HL-60 (cell line): ENCODE measurements at regions not wholly inside any gene's neighbourhood (a gene's known extent, or its start where the extent isn't known, plus 50 kb on each side); places are given as distances from the start of the nearest gene placed in this dataset.

Experiments
- DNase-seq, 2 experiments: peaks; one replicate each; pipeline ENCODE4 v3.0.0-alpha.2; 2010 to 2020; ENCODE audit warnings: low read depth in 1 of 2, low spot score in 1 of 2
- H3K27ac ChIP-seq: fragments of 250-450 bp; sonication (Bioruptor Pico); replicated peaks from 2 replicates; pipeline ENCODE4 v1.5.1; 2020; ENCODE audit warnings: mild to moderate bottlenecking, moderate library complexity
- H3K27me3 ChIP-seq: fragments of 250-450 bp; sonication (Bioruptor Pico); 2 replicates; pipeline ENCODE4 v1.5.1; 2021; ENCODE audit warnings: mild to moderate bottlenecking, moderate library complexity; ENCODE audit not compliant: insufficient read depth, poor library complexity, severe bottlenecking
- H3K4me3 ChIP-seq: replicated peaks from 2 replicates; pipeline ENCODE4 v1.5.1; 2011; ENCODE audit warnings: mild to moderate bottlenecking, control low read depth, low read length; ENCODE audit not compliant: insufficient read depth
- CTCF ChIP-seq: IDR thresholded peaks from one replicate; pipeline ENCODE4 v1.5.1; 2011; ENCODE audit warnings: low read length, control low read depth, inconsistent platforms; ENCODE audit not compliant: insufficient read depth
- GABPA ChIP-seq: IDR thresholded peaks from 2 replicates; pipeline ENCODE4 v1.6.1; 2012; ENCODE audit warnings: low read depth
- POLR2AphosphoS5 ChIP-seq: IDR thresholded peaks from 2 replicates; pipeline ENCODE4 v1.6.1; 2012; ENCODE audit warnings: low read depth
- SPI1 ChIP-seq: IDR thresholded peaks from 2 replicates; pipeline ENCODE4 v1.6.1; 2012; ENCODE audit warnings: low read depth, mild to moderate bottlenecking, borderline replicate concordance
- TF ChIP-seq, protein P1 (sequence below): IDR thresholded peaks from 2 replicates; pipeline ENCODE4 v1.6.1; 2012; ENCODE audit warnings: low read depth; ENCODE audit not compliant: insufficient replicate concordance

- Histone ChIP-seq H3K27me3 (no peaks in the 10 kb centered on the region), H3K4me3 (no peak overlapping the region), H3K27ac (no peak overlapping the region)
- no peak for TF ChIP-seq CTCF
- TF ChIP-seq GABPA = no peak
- TF ChIP-seq, protein P1, sequence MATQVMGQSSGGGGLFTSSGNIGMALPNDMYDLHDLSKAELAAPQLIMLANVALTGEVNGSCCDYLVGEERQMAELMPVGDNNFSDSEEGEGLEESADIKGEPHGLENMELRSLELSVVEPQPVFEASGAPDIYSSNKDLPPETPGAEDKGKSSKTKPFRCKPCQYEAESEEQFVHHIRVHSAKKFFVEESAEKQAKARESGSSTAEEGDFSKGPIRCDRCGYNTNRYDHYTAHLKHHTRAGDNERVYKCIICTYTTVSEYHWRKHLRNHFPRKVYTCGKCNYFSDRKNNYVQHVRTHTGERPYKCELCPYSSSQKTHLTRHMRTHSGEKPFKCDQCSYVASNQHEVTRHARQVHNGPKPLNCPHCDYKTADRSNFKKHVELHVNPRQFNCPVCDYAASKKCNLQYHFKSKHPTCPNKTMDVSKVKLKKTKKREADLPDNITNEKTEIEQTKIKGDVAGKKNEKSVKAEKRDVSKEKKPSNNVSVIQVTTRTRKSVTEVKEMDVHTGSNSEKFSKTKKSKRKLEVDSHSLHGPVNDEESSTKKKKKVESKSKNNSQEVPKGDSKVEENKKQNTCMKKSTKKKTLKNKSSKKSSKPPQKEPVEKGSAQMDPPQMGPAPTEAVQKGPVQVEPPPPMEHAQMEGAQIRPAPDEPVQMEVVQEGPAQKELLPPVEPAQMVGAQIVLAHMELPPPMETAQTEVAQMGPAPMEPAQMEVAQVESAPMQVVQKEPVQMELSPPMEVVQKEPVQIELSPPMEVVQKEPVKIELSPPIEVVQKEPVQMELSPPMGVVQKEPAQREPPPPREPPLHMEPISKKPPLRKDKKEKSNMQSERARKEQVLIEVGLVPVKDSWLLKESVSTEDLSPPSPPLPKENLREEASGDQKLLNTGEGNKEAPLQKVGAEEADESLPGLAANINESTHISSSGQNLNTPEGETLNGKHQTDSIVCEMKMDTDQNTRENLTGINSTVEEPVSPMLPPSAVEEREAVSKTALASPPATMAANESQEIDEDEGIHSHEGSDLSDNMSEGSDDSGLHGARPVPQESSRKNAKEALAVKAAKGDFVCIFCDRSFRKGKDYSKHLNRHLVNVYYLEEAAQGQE = no peak
- TF ChIP-seq POLR2AphosphoS5 = no peak
- TF ChIP-seq SPI1 = no peak
- no peak for DNase-seq
These were observed 123.0 kb upstream of the GNAO1 start for GRCh38 chr16:56068314-56068713.

GRCh38 chr16:56067406-56067805, 123.9 kb upstream of the GNAO1 start:
- Histone ChIP-seq H3K27ac (no peak overlapping the region), H3K27me3 (no peaks in the 10 kb centered on the region), H3K4me3 (no peak overlapping the region)
- DNase-seq = no peak
- TF ChIP-seq, protein P1 = no peak
- TF ChIP-seq CTCF (no peak), SPI1 (no peak), POLR2AphosphoS5 (no peak), GABPA (no peak)

GRCh38 chr16:56066617-56067016, 124.7 kb upstream of the GNAO1 start:
- no peak overlapping the region for H3K4me3 ChIP-seq
- no peak overlapping the region for H3K27ac ChIP-seq
- no peaks in the 10 kb centered on the region for H3K27me3 ChIP-seq
- DNase-seq = no peak
- TF ChIP-seq SPI1 (no peak), POLR2AphosphoS5 (no peak), GABPA (no peak), CTCF (no peak)
- TF ChIP-seq, protein P1 = no peak
